Uterus (tissue), 2 donors: ENCODE measurements at regions not wholly inside any gene's neighbourhood (a gene's known extent, or its start where the extent isn't known, plus 50 kb on each side); places are given as distances from the start of the nearest gene placed in this dataset.

ENCODE experiments used
- POLR2A ChIP-seq, 2 donors: fragments of 450-650 bp; IDR thresholded peaks; one replicate each; pipeline ENCODE4 v1.6.1; 2016; ENCODE audit warnings: antibody characterized with exemption in 2 of 2, mild to moderate bottlenecking in 1 of 2, moderate library complexity in 1 of 2
- TF ChIP-seq, protein P1 (sequence below), 4 experiments: fragments of 200-600 bp in 2 of 4; fragments of 450-650 bp in 2 of 4; sonication (generic) in 2 of 4; IDR thresholded peaks; one replicate each; pipeline ENCODE4 v1.5.1; 2016 to 2019; ENCODE audit warnings: antibody characterized with exemption in 4 of 4, mild to moderate bottlenecking in 2 of 4, moderate library complexity in 1 of 4

DNA sequence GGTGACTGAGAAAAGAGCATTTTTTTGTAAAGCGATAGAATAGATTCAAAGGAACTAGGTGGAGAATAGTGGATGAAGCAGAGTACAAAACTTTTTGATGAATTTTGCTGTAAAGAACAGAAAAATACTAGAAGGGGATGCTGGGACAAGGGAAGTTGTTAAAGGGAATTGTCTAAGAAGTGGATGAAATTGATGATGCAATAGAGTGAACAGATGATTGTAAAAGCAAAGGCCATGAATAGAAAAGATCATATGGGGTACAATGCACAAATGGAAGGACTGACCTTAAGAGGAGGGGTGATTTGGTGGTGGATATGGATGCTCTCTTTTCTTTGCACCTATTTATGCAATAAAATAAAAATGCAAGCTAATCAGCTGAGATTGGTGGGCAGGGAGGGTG, 262.7 kb upstream of the MAD2L1 start:
- TF ChIP-seq, protein P1, sequence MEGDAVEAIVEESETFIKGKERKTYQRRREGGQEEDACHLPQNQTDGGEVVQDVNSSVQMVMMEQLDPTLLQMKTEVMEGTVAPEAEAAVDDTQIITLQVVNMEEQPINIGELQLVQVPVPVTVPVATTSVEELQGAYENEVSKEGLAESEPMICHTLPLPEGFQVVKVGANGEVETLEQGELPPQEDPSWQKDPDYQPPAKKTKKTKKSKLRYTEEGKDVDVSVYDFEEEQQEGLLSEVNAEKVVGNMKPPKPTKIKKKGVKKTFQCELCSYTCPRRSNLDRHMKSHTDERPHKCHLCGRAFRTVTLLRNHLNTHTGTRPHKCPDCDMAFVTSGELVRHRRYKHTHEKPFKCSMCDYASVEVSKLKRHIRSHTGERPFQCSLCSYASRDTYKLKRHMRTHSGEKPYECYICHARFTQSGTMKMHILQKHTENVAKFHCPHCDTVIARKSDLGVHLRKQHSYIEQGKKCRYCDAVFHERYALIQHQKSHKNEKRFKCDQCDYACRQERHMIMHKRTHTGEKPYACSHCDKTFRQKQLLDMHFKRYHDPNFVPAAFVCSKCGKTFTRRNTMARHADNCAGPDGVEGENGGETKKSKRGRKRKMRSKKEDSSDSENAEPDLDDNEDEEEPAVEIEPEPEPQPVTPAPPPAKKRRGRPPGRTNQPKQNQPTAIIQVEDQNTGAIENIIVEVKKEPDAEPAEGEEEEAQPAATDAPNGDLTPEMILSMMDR (IDR thresholded peaks at IDR 0.05), result no peak
- TF ChIP-seq POLR2A (IDR thresholded peaks at IDR 0.05), result no peak
